ENCODE measurements at regions not wholly inside any gene's neighbourhood (a gene's known extent, or its start where the extent isn't known, plus 50 kb on each side); places are given as distances from the start of the nearest gene placed in this dataset.

GRCh38 chr18:37717098-37717497, 151.5 kb upstream of the CELF4 start:
- Histone ChIP-seq H3K23ac (ENCODE audit: low read depth, low read length, poor library complexity) (no peak overlapping the region), H2BK12ac (ENCODE audit: low read length) (no peak overlapping the region), H3K14ac (ENCODE audit: low read length) (no peak overlapping the region), H3K9me3 (replicated peaks in 1 of 2; ENCODE audit: control insufficient read depth in 2 of 2, insufficient read depth in 1 of 2, low read depth in 1 of 2, low read length in 2 of 2) (peaks cover 0 to 2% of the 10 kb centered on the region in 2 donors), H3K9ac (ENCODE audit: low read depth, low read length, poor library complexity) (no peak overlapping the region), H3K4me3 (ENCODE audit: low read length in 2 of 2) (no peak overlapping the region), H4K91ac (ENCODE audit: low read depth, low read length, poor library complexity) (no peak overlapping the region), H2BK120ac (ENCODE audit: low read depth, low read length) (no peak overlapping the region), H2BK5ac (ENCODE audit: low read length) (no peak overlapping the region), H4K8ac (ENCODE audit: low read depth, low read length) (no peak overlapping the region), H3K18ac (ENCODE audit: low read length) (no peak overlapping the region), H3K27ac (replicated peaks; ENCODE audit: low read length) (no peak overlapping the region), H2AK5ac (ENCODE audit: low read depth, low read length) (no peak overlapping the region), H2BK15ac (ENCODE audit: low read length) (no peak overlapping the region), H3K4me1 (ENCODE audit: control insufficient read depth in 2 of 2, insufficient read depth in 1 of 2, low read depth in 1 of 2, low read length in 2 of 2) (peaks cover 0 to 2% of the 10 kb centered on the region in 2 donors), H3K36me3 (replicated peaks in 1 of 2; ENCODE audit: control insufficient read depth in 2 of 2, insufficient read depth in 2 of 2, low read length in 2 of 2) (no peaks in the 10 kb centered on the region), H3K4me2 (ENCODE audit: insufficient read depth, low read length, poor library complexity, severe bottlenecking) (no peak overlapping the region), H2AFZ (ENCODE audit: low read length) (no peak overlapping the region), H3K27me3 (ENCODE audit: control insufficient read depth in 3 of 3, insufficient read depth in 3 of 3, low read depth in 1 of 3, low read length in 3 of 3) (no peaks in the 10 kb centered on the region), H3K79me1 (ENCODE audit: low read depth, low read length) (no peaks in the 10 kb centered on the region), H3K4ac (ENCODE audit: low read length) (no peak overlapping the region)
- no CpG with 5 or more reads among the region's 2 CpGs for WGBS, 2 donors (ENCODE audit: extremely low coverage in 2 of 2, insufficient read length in 2 of 2, insufficient replicate concordance in 1 of 2)
- DNase-seq (ENCODE audit: low spot score): no peak

GRCh38 chr18:37716106-37716735, 150.6 kb upstream of the CELF4 start:
- Histone ChIP-seq H3K4me1 (ENCODE audit: control insufficient read depth in 2 of 2, insufficient read depth in 1 of 2, low read depth in 1 of 2, low read length in 2 of 2) (peaks cover 0 to 2% of the 10 kb centered on the region in 2 donors), H4K8ac (ENCODE audit: low read depth, low read length) (no peak overlapping the region), H3K4ac (ENCODE audit: low read length) (no peak overlapping the region), H3K27me3 (ENCODE audit: control insufficient read depth in 3 of 3, insufficient read depth in 3 of 3, low read depth in 1 of 3, low read length in 3 of 3) (no peaks in the 10 kb centered on the region), H3K9me3 (replicated peaks in 1 of 2; ENCODE audit: control insufficient read depth in 2 of 2, insufficient read depth in 1 of 2, low read depth in 1 of 2, low read length in 2 of 2) (peaks cover 0 to 2% of the 10 kb centered on the region in 2 donors), H3K4me2 (ENCODE audit: insufficient read depth, low read length, poor library complexity, severe bottlenecking) (no peak overlapping the region), H3K14ac (ENCODE audit: low read length) (no peak overlapping the region), H2BK15ac (ENCODE audit: low read length) (no peak overlapping the region), H3K9ac (ENCODE audit: low read depth, low read length, poor library complexity) (no peak overlapping the region), H3K27ac (replicated peaks; ENCODE audit: low read length) (no peak overlapping the region), H3K18ac (ENCODE audit: low read length) (no peak overlapping the region), H2AFZ (ENCODE audit: low read length) (no peak overlapping the region), H3K79me1 (ENCODE audit: low read depth, low read length) (no peaks in the 10 kb centered on the region), H2BK120ac (ENCODE audit: low read depth, low read length) (no peak overlapping the region), H2BK5ac (ENCODE audit: low read length) (no peak overlapping the region), H2AK5ac (ENCODE audit: low read depth, low read length) (no peak overlapping the region), H3K36me3 (replicated peaks in 1 of 2; ENCODE audit: control insufficient read depth in 2 of 2, insufficient read depth in 2 of 2, low read length in 2 of 2) (no peaks in the 10 kb centered on the region), H2BK12ac (ENCODE audit: low read length) (no peak overlapping the region), H3K4me3 (ENCODE audit: low read length in 2 of 2) (no peak overlapping the region), H3K23ac (ENCODE audit: low read depth, low read length, poor library complexity) (no peak overlapping the region), H4K91ac (ENCODE audit: low read depth, low read length, poor library complexity) (no peak overlapping the region)
- no CpG with 5 or more reads among the region's 5 CpGs for WGBS, 2 donors (ENCODE audit: extremely low coverage in 2 of 2, insufficient read length in 2 of 2, insufficient replicate concordance in 1 of 2)
- DNase-seq (ENCODE audit: low spot score): no peak

- no peak overlapping the region for H2BK12ac ChIP-seq (ENCODE audit: low read length)
- H3K4me2 ChIP-seq (ENCODE audit: insufficient read depth, low read length, poor library complexity, severe bottlenecking): no peak overlapping the region
- no peak overlapping the region for H3K27ac ChIP-seq (replicated peaks; ENCODE audit: low read length)
- H3K27me3 ChIP-seq (ENCODE audit: control insufficient read depth in 3 of 3, insufficient read depth in 3 of 3, low read depth in 1 of 3, low read length in 3 of 3): no peaks in the 10 kb centered on the region
- H2BK15ac ChIP-seq (ENCODE audit: low read length): no peak overlapping the region
- no peak overlapping the region for H4K8ac ChIP-seq (ENCODE audit: low read depth, low read length)
- no peaks in the 10 kb centered on the region for H3K79me1 ChIP-seq (ENCODE audit: low read depth, low read length)
- no peak overlapping the region for H3K23ac ChIP-seq (ENCODE audit: low read depth, low read length, poor library complexity)
- no peak overlapping the region for H3K14ac ChIP-seq (ENCODE audit: low read length)
- H4K91ac ChIP-seq (ENCODE audit: low read depth, low read length, poor library complexity): no peak overlapping the region
- no peak overlapping the region for H3K4me3 ChIP-seq (ENCODE audit: low read length in 2 of 2)
- no peak overlapping the region for H2BK120ac ChIP-seq (ENCODE audit: low read depth, low read length)
- DNase-seq (ENCODE audit: low spot score): no peak
- peaks cover 0 to 2% of the 10 kb centered on the region in 2 donors for H3K4me1 ChIP-seq (ENCODE audit: control insufficient read depth in 2 of 2, insufficient read depth in 1 of 2, low read depth in 1 of 2, low read length in 2 of 2)
- no peaks in the 10 kb centered on the region for H3K36me3 ChIP-seq (replicated peaks in 1 of 2; ENCODE audit: control insufficient read depth in 2 of 2, insufficient read depth in 2 of 2, low read length in 2 of 2)
- peaks cover 0 to 2% of the 10 kb centered on the region in 2 donors for H3K9me3 ChIP-seq (replicated peaks in 1 of 2; ENCODE audit: control insufficient read depth in 2 of 2, insufficient read depth in 1 of 2, low read depth in 1 of 2, low read length in 2 of 2)
- WGBS, 2 donors (ENCODE audit: extremely low coverage in 2 of 2, insufficient read length in 2 of 2, insufficient replicate concordance in 1 of 2): no CpG with 5 or more reads among the region's 3 CpGs
- H2BK5ac ChIP-seq (ENCODE audit: low read length): no peak overlapping the region
- no peak overlapping the region for H3K4ac ChIP-seq (ENCODE audit: low read length)
- no peak overlapping the region for H3K18ac ChIP-seq (ENCODE audit: low read length)
- H2AK5ac ChIP-seq (ENCODE audit: low read depth, low read length): no peak overlapping the region
- H2AFZ ChIP-seq (ENCODE audit: low read length): no peak overlapping the region
- H3K9ac ChIP-seq (ENCODE audit: low read depth, low read length, poor library complexity): no peak overlapping the region
Measured at GRCh38 chr18:37714691-37715090, 149.1 kb upstream of the CELF4 start.

GRCh38 chr18:37712776-37713175, 147.2 kb upstream of the CELF4 start:
- Histone ChIP-seq H3K9me3 (replicated peaks in 1 of 2; ENCODE audit: control insufficient read depth in 2 of 2, insufficient read depth in 1 of 2, low read depth in 1 of 2, low read length in 2 of 2) (peaks cover 0 to 2% of the 10 kb centered on the region in 2 donors), H3K9ac (ENCODE audit: low read depth, low read length, poor library complexity) (no peak overlapping the region)

More at GRCh38 chr18:37712776-37713175, 147.2 kb upstream of the CELF4 start:
- Histone ChIP-seq H2BK5ac (ENCODE audit: low read length) (no peak overlapping the region), H2BK15ac (ENCODE audit: low read length) (no peak overlapping the region), H3K4ac (ENCODE audit: low read length) (no peak overlapping the region), H2AK5ac (ENCODE audit: low read depth, low read length) (no peak overlapping the region), H3K4me1 (ENCODE audit: control insufficient read depth in 2 of 2, insufficient read depth in 1 of 2, low read depth in 1 of 2, low read length in 2 of 2) (no peaks in the 10 kb centered on the region), H3K27me3 (ENCODE audit: control insufficient read depth in 3 of 3, insufficient read depth in 3 of 3, low read depth in 1 of 3, low read length in 3 of 3) (no peaks in the 10 kb centered on the region), H2AFZ (ENCODE audit: low read length) (no peak overlapping the region), H3K14ac (ENCODE audit: low read length) (no peak overlapping the region), H4K91ac (ENCODE audit: low read depth, low read length, poor library complexity) (no peak overlapping the region), H3K23ac (ENCODE audit: low read depth, low read length, poor library complexity) (no peak overlapping the region), H3K4me2 (ENCODE audit: insufficient read depth, low read length, poor library complexity, severe bottlenecking) (no peak overlapping the region), H3K4me3 (ENCODE audit: low read length in 2 of 2) (no peak overlapping the region), H2BK120ac (ENCODE audit: low read depth, low read length) (no peak overlapping the region), H3K36me3 (replicated peaks in 1 of 2; ENCODE audit: control insufficient read depth in 2 of 2, insufficient read depth in 2 of 2, low read length in 2 of 2) (no peaks in the 10 kb centered on the region), H3K79me1 (ENCODE audit: low read depth, low read length) (no peaks in the 10 kb centered on the region), H3K27ac (replicated peaks; ENCODE audit: low read length) (no peak overlapping the region), H4K8ac (ENCODE audit: low read depth, low read length) (no peak overlapping the region), H3K18ac (ENCODE audit: low read length) (no peak overlapping the region), H2BK12ac (ENCODE audit: low read length) (no peak overlapping the region)
- DNase-seq (ENCODE audit: low spot score): no peak

Data from neuronal stem cell (in vitro differentiated cells).